ENCODE measurements at regions not wholly inside any gene's neighbourhood (a gene's known extent, or its start where the extent isn't known, plus 50 kb on each side); places are given as distances from the start of the nearest gene placed in this dataset.

DNA sequence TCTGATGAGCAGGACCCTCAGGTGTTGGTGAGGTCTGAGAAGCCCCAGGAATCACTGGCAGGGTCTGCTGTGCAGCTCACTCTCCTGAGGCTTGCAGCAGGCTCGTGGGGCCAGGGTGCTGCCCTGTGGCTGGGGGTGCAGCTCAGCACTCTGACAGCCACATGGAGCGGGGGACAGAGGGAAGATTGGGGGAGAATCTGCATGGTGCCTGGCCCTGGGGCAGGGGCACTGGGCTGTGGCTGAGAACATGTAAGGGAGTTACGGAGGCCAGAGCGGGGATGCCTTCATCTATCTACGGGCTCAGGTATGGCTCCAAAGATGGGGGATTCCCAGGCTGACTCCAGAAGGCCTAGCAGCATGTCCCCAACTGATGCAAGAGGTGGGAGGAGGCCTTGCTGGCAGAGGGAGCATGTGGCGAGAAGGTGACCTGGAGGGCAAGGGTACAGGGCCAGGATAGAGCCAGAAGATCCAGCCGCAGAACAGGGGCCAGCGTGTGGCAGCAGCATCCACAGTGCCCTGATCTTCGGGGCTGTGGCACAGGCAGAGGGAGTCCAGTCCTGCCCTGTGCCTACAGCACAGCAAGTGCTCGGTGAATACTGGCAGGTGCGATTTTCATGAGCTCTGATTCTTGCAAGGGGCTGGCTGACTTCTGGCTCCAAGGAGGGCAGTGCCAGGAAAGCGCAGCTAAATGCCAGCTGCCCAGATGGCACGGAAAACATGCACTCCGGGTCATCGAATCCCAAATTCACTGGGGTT lies 184.7 kb downstream of the CTTN start:
- Histone ChIP-seq H3K79me1 (ENCODE audit: insufficient read depth, low read depth, low read length, poor library complexity, severe bottlenecking) (no peaks in the 10 kb centered on the region), H2BK15ac (ENCODE audit: low read depth, low read length) (no peak overlapping the region), H3K9me3 (ENCODE audit: control insufficient read depth, low read depth, low read length) (no peaks in the 10 kb centered on the region), H2AK5ac (ENCODE audit: insufficient read length, low read length) (no peak overlapping the region), H3K23ac (ENCODE audit: insufficient read length, low read depth, low read length) (no peak overlapping the region), H2BK20ac (ENCODE audit: low read depth, low read length, poor library complexity, severe bottlenecking) (no peak overlapping the region), H2BK120ac (ENCODE audit: low read depth, low read length, poor library complexity, severe bottlenecking) (no peak overlapping the region), H3K27me3 (ENCODE audit: insufficient read depth, low read length) (no peaks in the 10 kb centered on the region), H3T11ph (ENCODE audit: low read length) (no peak overlapping the region), H3K79me2 (ENCODE audit: insufficient read depth, low read length) (no peaks in the 10 kb centered on the region), H4K91ac (ENCODE audit: insufficient read length, low read depth, low read length) (no peak overlapping the region), H3K18ac (ENCODE audit: insufficient read length, low read depth, low read length) (no peak overlapping the region), H3K27ac (ENCODE audit: insufficient read length, low read depth, low read length) (no peak overlapping the region), H4K8ac (replicated peaks; ENCODE audit: insufficient read length, low read depth, low read length) (no peak overlapping the region), H2BK5ac (ENCODE audit: insufficient read length, low read length) (no peak overlapping the region), H4K20me1 (ENCODE audit: control insufficient read depth, insufficient read depth, insufficient read length) (no peaks in the 10 kb centered on the region), H3K4ac (ENCODE audit: low read depth, low read length) (no peak overlapping the region), H3K4me1 (ENCODE audit: insufficient read depth, low read length) (no peaks in the 10 kb centered on the region), H3K23me2 (ENCODE audit: insufficient read length, low read depth, low read length, poor library complexity, severe bottlenecking) (no peaks in the 10 kb centered on the region), H3K56ac (ENCODE audit: insufficient read length, low read depth, low read length) (no peak overlapping the region), H4K5ac (ENCODE audit: insufficient read length, low read depth, low read length) (no peak overlapping the region), H2AFZ (ENCODE audit: low read length) (no peak overlapping the region), H2BK12ac (ENCODE audit: insufficient read length, low read depth, low read length) (no peak overlapping the region), H3K4me2 (ENCODE audit: insufficient read depth, insufficient read length, low read length) (no peak overlapping the region), H3K9ac (ENCODE audit: extremely low read depth, insufficient read length, low read length) (no peak overlapping the region), H3K14ac (ENCODE audit: insufficient read depth, low read length) (no peak overlapping the region; the same call in 1 of the 2 replicates)
- no peaks in the 10 kb centered on the region for H3K9me3 Mint-ChIP-seq
- H3K4me3 Mint-ChIP-seq: no peak overlapping the region
- peak overlapping the region in 2 of 3 experiments; percentile 65 to 75; a peak in 3 of 7 replicates for H3K27ac Mint-ChIP-seq
- TF ChIP-seq, protein P1, sequence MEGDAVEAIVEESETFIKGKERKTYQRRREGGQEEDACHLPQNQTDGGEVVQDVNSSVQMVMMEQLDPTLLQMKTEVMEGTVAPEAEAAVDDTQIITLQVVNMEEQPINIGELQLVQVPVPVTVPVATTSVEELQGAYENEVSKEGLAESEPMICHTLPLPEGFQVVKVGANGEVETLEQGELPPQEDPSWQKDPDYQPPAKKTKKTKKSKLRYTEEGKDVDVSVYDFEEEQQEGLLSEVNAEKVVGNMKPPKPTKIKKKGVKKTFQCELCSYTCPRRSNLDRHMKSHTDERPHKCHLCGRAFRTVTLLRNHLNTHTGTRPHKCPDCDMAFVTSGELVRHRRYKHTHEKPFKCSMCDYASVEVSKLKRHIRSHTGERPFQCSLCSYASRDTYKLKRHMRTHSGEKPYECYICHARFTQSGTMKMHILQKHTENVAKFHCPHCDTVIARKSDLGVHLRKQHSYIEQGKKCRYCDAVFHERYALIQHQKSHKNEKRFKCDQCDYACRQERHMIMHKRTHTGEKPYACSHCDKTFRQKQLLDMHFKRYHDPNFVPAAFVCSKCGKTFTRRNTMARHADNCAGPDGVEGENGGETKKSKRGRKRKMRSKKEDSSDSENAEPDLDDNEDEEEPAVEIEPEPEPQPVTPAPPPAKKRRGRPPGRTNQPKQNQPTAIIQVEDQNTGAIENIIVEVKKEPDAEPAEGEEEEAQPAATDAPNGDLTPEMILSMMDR (conservative IDR thresholded peaks at IDR 0.05): no peak
- no peak for DNase-seq
- H3K27me3 Mint-ChIP-seq (ENCODE audit: low read depth): peaks cover 2% of the 10 kb centered on the region
- WGBS (ENCODE audit: extremely low coverage, insufficient read length, low lambda C conversion rate): no CpG with 5 or more reads among the region's 15 CpGs
- H3K36me3 Mint-ChIP-seq (ENCODE audit: insufficient read depth in 1 of 3, low read depth in 3 of 3): peaks cover 0 to 1% (median 0%) of the 10 kb centered on the region in 3 experiments; a peak in 1 of 7 replicates
- H3K4me1 Mint-ChIP-seq: peaks cover 16% of the 10 kb centered on the region in 2 experiments
